SJSA1 (cell line): ENCODE measurements at regions not wholly inside any gene's neighbourhood (a gene's known extent, or its start where the extent isn't known, plus 50 kb on each side); places are given as distances from the start of the nearest gene placed in this dataset.

Experiments used
- DNase-seq, 2 experiments: peaks; one replicate each; pipeline ENCODE4 v3.0.0-alpha.2; 2015 to 2020; ENCODE audit warnings: low spot score in 2 of 2, low read depth in 1 of 2
- H3K27ac ChIP-seq: fragments of 250-450 bp; sonication (Bioruptor Pico); 2 replicates; pipeline ENCODE4 v1.5.1; 2020; ENCODE audit warnings: mild to moderate bottlenecking, moderate library complexity
- H3K27me3 ChIP-seq: fragments of 250-450 bp; sonication (Bioruptor Pico); replicated peaks from 2 replicates; pipeline ENCODE4 v1.5.1; 2020; ENCODE audit warnings: mild to moderate bottlenecking, moderate library complexity
- H3K36me3 ChIP-seq: fragments of 250-450 bp; sonication (Bioruptor Pico); 2 replicates; pipeline ENCODE4 v1.5.1; 2020; ENCODE audit warnings: mild to moderate bottlenecking
- H3K4me1 ChIP-seq: fragments of 250-450 bp; sonication (Bioruptor Pico); replicated peaks from 2 replicates; pipeline ENCODE4 v1.6.1; 2021; ENCODE audit warnings: mild to moderate bottlenecking
- H3K4me3 ChIP-seq: fragments of 250-450 bp; sonication (Bioruptor Pico); 2 replicates; pipeline ENCODE4 v1.5.1; 2020; ENCODE audit warnings: mild to moderate bottlenecking
- H3K9me3 ChIP-seq: fragments of 250-450 bp; sonication (Bioruptor Pico); replicated peaks from 2 replicates; pipeline ENCODE4 v1.5.1; 2020; ENCODE audit warnings: mild to moderate bottlenecking

- Histone ChIP-seq H3K27ac (no peak overlapping the region), H3K27me3 (no peaks in the 10 kb centered on the region), H3K4me1 (no peaks in the 10 kb centered on the region), H3K9me3 (peaks cover 17% of the 10 kb centered on the region), H3K4me3 (no peak overlapping the region), H3K36me3 (no peaks in the 10 kb centered on the region)
- no peak for DNase-seq
Observed at GRCh38 chr4:18869166-18869565, 847.6 kb upstream of the LCORL start.

GRCh38 chr4:18860836-18861530, 839.4 kb upstream of the LCORL start:
- H3K9me3 ChIP-seq: peaks cover 3% of the 10 kb centered on the region; the same call in 1 of the 2 replicates
- H3K4me3 ChIP-seq: no peak overlapping the region
- no peaks in the 10 kb centered on the region for H3K36me3 ChIP-seq
- no peaks in the 10 kb centered on the region for H3K27me3 ChIP-seq
- no peak overlapping the region for H3K27ac ChIP-seq
- no peak for DNase-seq
- H3K4me1 ChIP-seq: no peaks in the 10 kb centered on the region

- no peaks in the 10 kb centered on the region for H3K4me1 ChIP-seq
- H3K27me3 ChIP-seq: no peaks in the 10 kb centered on the region
- H3K4me3 ChIP-seq: no peak overlapping the region
- no peak overlapping the region for H3K27ac ChIP-seq
- no peak for DNase-seq
- H3K9me3 ChIP-seq: peaks cover 3% of the 10 kb centered on the region; the same call in 1 of the 2 replicates
- H3K36me3 ChIP-seq: no peaks in the 10 kb centered on the region
Observed at GRCh38 chr4:18859468-18859867, 837.9 kb upstream of the LCORL start.

- Histone ChIP-seq H3K27ac (no peak overlapping the region), H3K4me1 (no peaks in the 10 kb centered on the region), H3K36me3 (no peaks in the 10 kb centered on the region), H3K27me3 (no peaks in the 10 kb centered on the region), H3K9me3 (no peaks in the 10 kb centered on the region; the same call in none of the 2 replicates), H3K4me3 (no peak overlapping the region)
- no peak for DNase-seq
Observed at GRCh38 chr4:18858229-18858922, 836.8 kb upstream of the LCORL start.

- no peaks in the 10 kb centered on the region for H3K36me3 ChIP-seq
- no peak for DNase-seq
- H3K4me1 ChIP-seq: no peaks in the 10 kb centered on the region
- H3K27me3 ChIP-seq: no peaks in the 10 kb centered on the region
- no peak overlapping the region for H3K27ac ChIP-seq
- no peak overlapping the region for H3K4me3 ChIP-seq
- no peaks in the 10 kb centered on the region; the same call in 1 of the 2 replicates for H3K9me3 ChIP-seq
Observed at GRCh38 chr4:18850867-18851266, 829.3 kb upstream of the LCORL start.

- Histone ChIP-seq H3K36me3 (no peaks in the 10 kb centered on the region), H3K27me3 (no peaks in the 10 kb centered on the region), H3K27ac (no peak overlapping the region), H3K4me3 (no peak overlapping the region), H3K9me3 (peaks cover 6% of the 10 kb centered on the region), H3K4me1 (no peaks in the 10 kb centered on the region)
- DNase-seq: no peak
Observed at GRCh38 chr4:18847249-18847890, 825.8 kb upstream of the LCORL start.

- no peak overlapping the region for H3K4me3 ChIP-seq
- peaks cover 8% of the 10 kb centered on the region for H3K9me3 ChIP-seq
- no peaks in the 10 kb centered on the region for H3K36me3 ChIP-seq
- H3K4me1 ChIP-seq: no peaks in the 10 kb centered on the region
- H3K27me3 ChIP-seq: no peaks in the 10 kb centered on the region
- DNase-seq: no peak
- no peak overlapping the region for H3K27ac ChIP-seq
Observed at GRCh38 chr4:18846313-18846712, 824.8 kb upstream of the LCORL start.

GRCh38 chr4:18844726-18845125, 823.2 kb upstream of the LCORL start:
- Histone ChIP-seq H3K27me3 (no peaks in the 10 kb centered on the region), H3K9me3 (peaks cover 12% of the 10 kb centered on the region), H3K27ac (no peak overlapping the region), H3K4me1 (no peaks in the 10 kb centered on the region), H3K36me3 (no peaks in the 10 kb centered on the region), H3K4me3 (no peak overlapping the region)
- no peak for DNase-seq

GRCh38 chr4:18842431-18842830, 820.9 kb upstream of the LCORL start:
- no peak overlapping the region for H3K4me3 ChIP-seq
- H3K9me3 ChIP-seq: peaks cover 12% of the 10 kb centered on the region
- H3K27me3 ChIP-seq: no peaks in the 10 kb centered on the region
- H3K36me3 ChIP-seq: no peaks in the 10 kb centered on the region
- no peak overlapping the region for H3K27ac ChIP-seq
- H3K4me1 ChIP-seq: no peaks in the 10 kb centered on the region
- DNase-seq: no peak

GRCh38 chr4:18840481-18840880, 818.9 kb upstream of the LCORL start:
- H3K36me3 ChIP-seq: no peaks in the 10 kb centered on the region
- DNase-seq: no peak
- no peaks in the 10 kb centered on the region for H3K4me1 ChIP-seq
- no peaks in the 10 kb centered on the region for H3K27me3 ChIP-seq
- H3K4me3 ChIP-seq: no peak overlapping the region
- H3K9me3 ChIP-seq: peaks cover 12% of the 10 kb centered on the region
- H3K27ac ChIP-seq: no peak overlapping the region

GRCh38 chr4:18816228-18816895, 794.8 kb upstream of the LCORL start:
- H3K9me3 ChIP-seq: no peaks in the 10 kb centered on the region; the same call in 1 of the 2 replicates
- no peak for DNase-seq
- H3K27ac ChIP-seq: no peak overlapping the region
- no peaks in the 10 kb centered on the region for H3K4me1 ChIP-seq
- H3K4me3 ChIP-seq: no peak overlapping the region
- H3K27me3 ChIP-seq: no peaks in the 10 kb centered on the region
- no peaks in the 10 kb centered on the region for H3K36me3 ChIP-seq

GRCh38 chr4:18815779-18816173, 794.2 kb upstream of the LCORL start:
- no peaks in the 10 kb centered on the region for H3K36me3 ChIP-seq
- H3K4me1 ChIP-seq: no peaks in the 10 kb centered on the region
- no peaks in the 10 kb centered on the region; the same call in 1 of the 2 replicates for H3K9me3 ChIP-seq
- no peak overlapping the region for H3K4me3 ChIP-seq
- DNase-seq: no peak
- H3K27me3 ChIP-seq: no peaks in the 10 kb centered on the region
- no peak overlapping the region for H3K27ac ChIP-seq

GRCh38 chr4:18815081-18815778, 793.7 kb upstream of the LCORL start:
- Histone ChIP-seq H3K9me3 (no peaks in the 10 kb centered on the region; the same call in 1 of the 2 replicates), H3K4me3 (no peak overlapping the region), H3K27me3 (no peaks in the 10 kb centered on the region), H3K36me3 (no peaks in the 10 kb centered on the region), H3K4me1 (no peaks in the 10 kb centered on the region), H3K27ac (no peak overlapping the region)
- DNase-seq: no peak
